ENCODE measurements at regions not wholly inside any gene's neighbourhood (a gene's known extent, or its start where the extent isn't known, plus 50 kb on each side); places are given as distances from the start of the nearest gene placed in this dataset.

- 83% methylated on average over 8 of the region's 8 CpGs for WGBS
Observed at GRCh38 chr5:171579976-171580411, 160.5 kb downstream of the FGF18 start.

DNA sequence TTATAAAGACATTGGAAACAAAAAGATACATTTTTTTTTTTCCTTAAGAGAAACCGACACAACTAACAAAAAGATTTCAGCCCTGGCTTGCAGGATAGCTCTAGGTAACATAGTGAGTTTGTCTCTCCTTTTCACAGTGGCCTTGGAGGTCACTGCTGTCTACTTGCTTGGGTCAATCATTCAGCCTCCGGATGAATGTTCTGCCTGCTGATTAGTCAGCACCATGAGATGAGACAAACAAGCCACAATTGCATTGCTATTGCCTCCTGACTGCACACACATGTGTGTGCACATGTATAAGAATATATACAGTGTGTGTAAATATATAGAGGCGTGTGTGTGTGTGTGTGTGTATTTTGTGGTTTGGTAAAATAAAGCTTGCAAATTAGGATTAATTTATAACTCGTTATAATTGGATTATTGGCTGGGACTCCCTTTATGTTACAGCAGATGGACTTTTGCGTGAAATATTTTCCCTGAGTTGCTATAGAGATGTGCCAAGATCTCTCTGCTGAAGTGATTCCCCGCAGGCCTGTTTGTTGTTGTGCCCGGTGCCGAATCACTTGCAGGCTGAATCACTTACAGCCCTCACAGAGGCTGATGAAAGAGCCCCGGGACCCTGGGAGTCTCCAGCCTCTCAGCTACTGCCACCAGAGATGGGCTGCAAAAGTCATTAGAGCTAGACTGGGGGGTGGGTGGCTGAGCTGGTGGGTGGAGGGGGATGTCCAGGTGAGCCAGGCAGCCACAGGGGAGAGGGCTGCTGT lies 161.2 kb downstream of the FGF18 start:
- H3K36me3 ChIP-seq (ENCODE audit: control insufficient read depth in 1 of 2, insufficient read depth in 2 of 2, low read depth in 1 of 2, low read length in 2 of 2): no peaks in the 10 kb centered on the region
- peaks cover 4% of the 10 kb centered on the region for H3K4me1 ChIP-seq (ENCODE audit: control insufficient read depth, insufficient read depth, low read depth, low read length)
- H3K9ac ChIP-seq (ENCODE audit: low read length): peak overlapping the region; percentile 82
- H3K4me2 ChIP-seq (ENCODE audit: low read length, poor library complexity, severe bottlenecking): no peak overlapping the region
- H3K9me3 ChIP-seq (ENCODE audit: control insufficient read depth, low read length): no peaks in the 10 kb centered on the region
- 69% methylated on average over 9 of the region's 9 CpGs for WGBS
- H3K4ac ChIP-seq (ENCODE audit: low read depth in 1 of 2, low read length in 2 of 2): no peak overlapping the region
- no peak overlapping the region for H2BK5ac ChIP-seq (ENCODE audit: low read depth, low read length, poor library complexity, severe bottlenecking)
- no peak overlapping the region for H3K18ac ChIP-seq (ENCODE audit: low read depth in 1 of 2, low read length in 2 of 2)
- no peak overlapping the region for H3K14ac ChIP-seq (ENCODE audit: low read length in 2 of 2)
- no peak overlapping the region for H4K91ac ChIP-seq (ENCODE audit: low read length)
- peaks cover 0 to 24% of the 10 kb centered on the region in 2 experiments for H3K27me3 ChIP-seq (ENCODE audit: control insufficient read depth in 1 of 2, insufficient read depth in 1 of 2, low read length in 2 of 2)
- no peak overlapping the region for H2BK15ac ChIP-seq (ENCODE audit: low read depth, poor library complexity, severe bottlenecking)
- H3K79me1 ChIP-seq (replicated peaks; ENCODE audit: low read length, poor library complexity, severe bottlenecking): no peaks in the 10 kb centered on the region
- H3K27ac ChIP-seq (ENCODE audit: low read length, poor library complexity, severe bottlenecking): no peak overlapping the region
- no peak overlapping the region for H2AK5ac ChIP-seq (ENCODE audit: low read length, severe bottlenecking)
- H2BK12ac ChIP-seq (ENCODE audit: low read length in 2 of 2): no peak overlapping the region
- DNase-seq: peak; percentile 24
- H3K23ac ChIP-seq (ENCODE audit: low read length in 2 of 2): no peak overlapping the region
- peak overlapping the region in 1 of 2 experiments; percentile 16 for H3K4me3 ChIP-seq (ENCODE audit: insufficient read depth in 1 of 2, low read depth in 1 of 2, low read length in 2 of 2)
- H4K8ac ChIP-seq (ENCODE audit: low read length): no peak overlapping the region
- no peak overlapping the region for H2BK120ac ChIP-seq (ENCODE audit: low read depth, low read length)
- H2AFZ ChIP-seq (ENCODE audit: low read depth, low read length): no peak overlapping the region

More at GRCh38 chr5:171579976-171580411, 160.5 kb downstream of the FGF18 start:
- Histone ChIP-seq H3K9ac (ENCODE audit: low read length) (peak overlapping the region; percentile 82), H4K91ac (ENCODE audit: low read length) (no peak overlapping the region), H4K8ac (ENCODE audit: low read length) (no peak overlapping the region), H2BK120ac (ENCODE audit: low read depth, low read length) (no peak overlapping the region), H3K27ac (ENCODE audit: low read length, poor library complexity, severe bottlenecking) (no peak overlapping the region), H3K4me3 (ENCODE audit: insufficient read depth in 1 of 2, low read depth in 1 of 2, low read length in 2 of 2) (no peak overlapping the region), H2BK12ac (ENCODE audit: low read length in 2 of 2) (no peak overlapping the region), H3K27me3 (ENCODE audit: control insufficient read depth in 1 of 2, insufficient read depth in 1 of 2, low read length in 2 of 2) (peaks cover 0 to 27% of the 10 kb centered on the region in 2 experiments), H3K4ac (ENCODE audit: low read depth in 1 of 2, low read length in 2 of 2) (no peak overlapping the region), H2AFZ (ENCODE audit: low read depth, low read length) (no peak overlapping the region), H3K4me1 (ENCODE audit: control insufficient read depth, insufficient read depth, low read depth, low read length) (peaks cover 4% of the 10 kb centered on the region), H3K14ac (ENCODE audit: low read length in 2 of 2) (no peak overlapping the region), H2BK15ac (ENCODE audit: low read depth, poor library complexity, severe bottlenecking) (no peak overlapping the region), H3K36me3 (ENCODE audit: control insufficient read depth in 1 of 2, insufficient read depth in 2 of 2, low read depth in 1 of 2, low read length in 2 of 2) (no peaks in the 10 kb centered on the region), H3K18ac (ENCODE audit: low read depth in 1 of 2, low read length in 2 of 2) (no peak overlapping the region), H3K79me1 (replicated peaks; ENCODE audit: low read length, poor library complexity, severe bottlenecking) (no peaks in the 10 kb centered on the region), H2BK5ac (ENCODE audit: low read depth, low read length, poor library complexity, severe bottlenecking) (no peak overlapping the region), H3K4me2 (ENCODE audit: low read length, poor library complexity, severe bottlenecking) (no peak overlapping the region), H3K9me3 (ENCODE audit: control insufficient read depth, low read length) (no peaks in the 10 kb centered on the region), H2AK5ac (ENCODE audit: low read length, severe bottlenecking) (no peak overlapping the region), H3K23ac (ENCODE audit: low read length in 2 of 2) (no peak overlapping the region)
- no peak for DNase-seq

DNA sequence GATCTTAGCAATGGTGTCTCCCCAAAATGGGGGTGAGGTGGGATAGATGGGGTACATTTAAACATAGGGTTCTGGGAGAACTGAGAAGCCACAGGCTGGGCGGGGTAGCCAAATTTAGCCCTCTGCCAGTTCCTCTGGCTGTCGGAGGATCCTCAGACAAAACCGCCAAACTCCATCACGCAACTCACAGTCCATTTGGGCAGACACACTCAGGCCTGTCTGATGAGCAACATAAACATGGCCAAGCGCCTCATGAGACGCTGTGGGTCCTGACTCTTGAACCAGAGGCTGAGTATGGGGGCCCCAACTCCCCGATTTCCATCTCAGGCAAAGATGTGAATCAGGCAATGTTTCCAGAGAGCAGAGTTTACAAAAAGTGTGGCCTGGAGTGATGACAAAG lies 162.3 kb downstream of the FGF18 start:
- Histone ChIP-seq H3K27me3 (ENCODE audit: control insufficient read depth in 1 of 2, insufficient read depth in 1 of 2, low read length in 2 of 2) (peaks cover 2 to 20% of the 10 kb centered on the region in 2 experiments), H3K4me3 (ENCODE audit: insufficient read depth in 1 of 2, low read depth in 1 of 2, low read length in 2 of 2) (no peak overlapping the region), H3K4me2 (ENCODE audit: low read length, poor library complexity, severe bottlenecking) (no peak overlapping the region), H3K9me3 (ENCODE audit: control insufficient read depth, low read length) (no peaks in the 10 kb centered on the region), H3K23ac (ENCODE audit: low read length in 2 of 2) (no peak overlapping the region), H2BK5ac (ENCODE audit: low read depth, low read length, poor library complexity, severe bottlenecking) (no peak overlapping the region), H3K14ac (ENCODE audit: low read length in 2 of 2) (no peak overlapping the region), H3K4ac (ENCODE audit: low read depth in 1 of 2, low read length in 2 of 2) (no peak overlapping the region), H3K36me3 (ENCODE audit: control insufficient read depth in 1 of 2, insufficient read depth in 2 of 2, low read depth in 1 of 2, low read length in 2 of 2) (no peaks in the 10 kb centered on the region), H2BK120ac (ENCODE audit: low read depth, low read length) (no peak overlapping the region), H4K8ac (ENCODE audit: low read length) (no peak overlapping the region), H3K4me1 (ENCODE audit: control insufficient read depth, insufficient read depth, low read depth, low read length) (peaks cover 3% of the 10 kb centered on the region), H3K79me1 (replicated peaks; ENCODE audit: low read length, poor library complexity, severe bottlenecking) (no peaks in the 10 kb centered on the region), H3K27ac (ENCODE audit: low read length, poor library complexity, severe bottlenecking) (no peak overlapping the region), H4K91ac (ENCODE audit: low read length) (no peak overlapping the region), H3K9ac (ENCODE audit: low read length) (no peak overlapping the region), H2BK15ac (ENCODE audit: low read depth, poor library complexity, severe bottlenecking) (no peak overlapping the region), H2AFZ (ENCODE audit: low read depth, low read length) (no peak overlapping the region), H3K18ac (ENCODE audit: low read depth in 1 of 2, low read length in 2 of 2) (no peak overlapping the region), H2AK5ac (ENCODE audit: low read length, severe bottlenecking) (no peak overlapping the region), H2BK12ac (ENCODE audit: low read length in 2 of 2) (no peak overlapping the region)
- WGBS: 90% methylated on average over 7 of the region's 7 CpGs
- no peak for DNase-seq

DNA sequence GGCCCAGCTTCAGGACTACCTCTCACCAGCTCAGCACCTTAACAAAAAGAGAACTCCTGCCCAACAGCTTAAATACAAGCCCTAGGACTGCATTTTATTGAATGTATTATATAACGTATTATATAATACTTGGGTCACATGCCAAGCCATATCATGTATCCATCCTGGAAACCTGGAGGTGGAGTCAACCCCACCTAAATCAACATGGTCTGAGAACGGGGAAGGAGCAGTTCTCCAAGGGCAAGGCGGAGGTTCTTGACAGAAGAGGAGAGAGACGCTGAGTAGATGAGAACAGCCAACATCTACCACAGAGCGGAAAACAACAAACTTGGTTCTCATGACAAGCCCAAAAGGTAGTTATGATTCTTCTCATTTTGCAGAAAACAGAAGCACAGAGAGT lies 163.4 kb downstream of the FGF18 start:
- Histone ChIP-seq H3K27ac (ENCODE audit: low read length, poor library complexity, severe bottlenecking) (no peak overlapping the region), H3K18ac (ENCODE audit: low read depth in 1 of 2, low read length in 2 of 2) (no peak overlapping the region), H3K4me1 (ENCODE audit: control insufficient read depth, insufficient read depth, low read depth, low read length) (peaks cover 3% of the 10 kb centered on the region), H4K8ac (ENCODE audit: low read length) (no peak overlapping the region), H3K79me1 (replicated peaks; ENCODE audit: low read length, poor library complexity, severe bottlenecking) (no peaks in the 10 kb centered on the region), H3K9me3 (ENCODE audit: control insufficient read depth, low read length) (no peaks in the 10 kb centered on the region), H2AK5ac (ENCODE audit: low read length, severe bottlenecking) (no peak overlapping the region), H3K9ac (ENCODE audit: low read length) (no peak overlapping the region), H3K4me2 (ENCODE audit: low read length, poor library complexity, severe bottlenecking) (no peak overlapping the region), H2AFZ (ENCODE audit: low read depth, low read length) (no peak overlapping the region), H3K4me3 (ENCODE audit: insufficient read depth in 1 of 2, low read depth in 1 of 2, low read length in 2 of 2) (no peak overlapping the region), H2BK12ac (ENCODE audit: low read length in 2 of 2) (no peak overlapping the region), H2BK5ac (ENCODE audit: low read depth, low read length, poor library complexity, severe bottlenecking) (no peak overlapping the region), H3K14ac (ENCODE audit: low read length in 2 of 2) (no peak overlapping the region), H4K91ac (ENCODE audit: low read length) (no peak overlapping the region), H3K23ac (ENCODE audit: low read length in 2 of 2) (no peak overlapping the region), H3K27me3 (ENCODE audit: control insufficient read depth in 1 of 2, insufficient read depth in 1 of 2, low read length in 2 of 2) (peaks cover 10 to 21% of the 10 kb centered on the region in 2 experiments), H2BK120ac (ENCODE audit: low read depth, low read length) (no peak overlapping the region), H3K36me3 (ENCODE audit: control insufficient read depth in 1 of 2, insufficient read depth in 2 of 2, low read depth in 1 of 2, low read length in 2 of 2) (no peaks in the 10 kb centered on the region), H2BK15ac (ENCODE audit: low read depth, poor library complexity, severe bottlenecking) (no peak overlapping the region), H3K4ac (ENCODE audit: low read depth in 1 of 2, low read length in 2 of 2) (no peak overlapping the region)
- no peak for DNase-seq
- 96% methylated on average over 5 of the region's 5 CpGs for WGBS
